GM21717 (cell line): ENCODE measurements at regions not wholly inside any gene's neighbourhood (a gene's known extent, or its start where the extent isn't known, plus 50 kb on each side); places are given as distances from the start of the nearest gene placed in this dataset.

Experiments
- ATAC-seq: cut with Tn5 transposase; IDR thresholded peaks from one replicate; pipeline ENCODE4 v1.9.1; 2021; ENCODE audit warnings: mild to moderate bottlenecking, moderate library complexity; ENCODE audit not compliant: unreplicated experiment

DNA sequence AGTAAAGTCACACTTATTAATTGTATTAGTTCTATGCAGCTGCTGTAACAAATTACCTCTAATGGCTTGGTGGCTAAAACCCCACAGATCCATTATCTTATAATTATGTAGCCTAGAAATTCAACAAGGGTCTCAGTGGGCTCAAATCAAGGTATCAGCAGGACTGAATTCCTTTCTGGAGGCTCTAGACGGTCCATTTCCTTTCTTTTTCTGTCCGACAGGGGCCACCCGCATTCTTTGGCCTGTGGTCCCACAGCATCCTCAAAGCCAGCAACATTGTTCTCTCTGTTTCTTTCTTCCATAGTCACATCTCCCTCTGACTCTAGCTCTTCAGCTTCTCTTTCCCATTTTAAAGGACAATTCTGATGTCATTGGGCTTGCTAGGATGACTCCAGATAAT, 276.3 kb upstream of the ZNF717 start:
- no peak for ATAC-seq

- ATAC-seq = no peak
These were observed 277.7 kb upstream of the ZNF717 start for GRCh38 chr3:76063019-76063418.

DNA sequence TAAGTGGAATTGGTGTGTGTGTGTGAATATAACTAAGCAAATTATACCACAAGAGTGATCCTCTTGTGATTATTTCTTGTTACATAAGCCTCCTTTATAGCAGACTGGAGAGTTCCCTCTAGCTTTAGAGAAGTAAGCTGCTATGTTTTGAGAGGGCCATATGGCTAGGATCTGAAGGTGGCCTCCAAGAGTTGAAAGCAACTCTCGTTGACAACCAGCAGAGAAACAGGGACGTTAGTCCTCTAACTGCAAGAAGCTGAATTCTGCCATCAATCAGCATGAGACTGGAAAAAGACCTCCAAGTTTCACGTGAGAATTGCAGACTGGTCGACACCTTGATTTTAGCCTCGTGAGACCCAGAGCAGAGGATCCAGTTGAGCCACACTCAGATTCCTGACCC, 278.5 kb upstream of the ZNF717 start:
- ATAC-seq = no peak

DNA sequence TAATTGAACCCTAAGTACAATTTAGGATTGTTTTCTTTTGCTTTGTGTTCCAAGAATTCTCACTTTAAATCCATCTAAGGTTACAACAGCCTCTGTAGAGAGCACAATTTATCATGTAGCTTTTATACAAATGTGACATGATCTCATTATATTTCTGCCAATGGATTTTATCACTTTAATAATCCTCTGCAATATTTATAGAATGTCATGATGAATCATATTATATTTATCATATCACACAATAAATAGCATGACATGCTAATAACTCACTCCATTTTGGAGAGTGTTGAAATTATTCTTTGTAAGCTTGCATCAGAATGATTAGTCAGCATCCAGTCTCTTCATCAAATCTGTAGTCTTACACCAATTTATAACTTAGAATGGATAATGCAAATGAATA, 280.6 kb upstream of the ZNF717 start:
- ATAC-seq = no peak

DNA sequence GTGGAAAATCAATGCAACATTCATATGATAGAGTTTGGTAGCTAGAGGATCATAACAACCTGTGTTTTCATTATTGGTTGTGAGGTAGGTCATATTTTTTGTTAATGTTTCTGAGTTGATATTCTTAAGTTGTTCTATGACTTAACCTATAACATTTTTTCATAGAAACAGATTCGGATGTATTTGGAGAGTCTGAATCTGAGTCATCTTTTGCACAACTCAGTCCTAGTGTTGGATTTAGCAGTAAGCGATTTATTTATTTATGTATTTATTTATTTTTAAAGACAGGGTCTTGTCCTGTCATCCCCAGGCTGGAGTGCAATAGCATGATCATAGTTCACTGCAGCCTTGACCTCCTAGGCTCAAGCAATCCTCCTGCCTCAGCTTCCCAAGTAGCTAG, 292.8 kb upstream of the ZNF717 start:
- ATAC-seq = no peak

DNA sequence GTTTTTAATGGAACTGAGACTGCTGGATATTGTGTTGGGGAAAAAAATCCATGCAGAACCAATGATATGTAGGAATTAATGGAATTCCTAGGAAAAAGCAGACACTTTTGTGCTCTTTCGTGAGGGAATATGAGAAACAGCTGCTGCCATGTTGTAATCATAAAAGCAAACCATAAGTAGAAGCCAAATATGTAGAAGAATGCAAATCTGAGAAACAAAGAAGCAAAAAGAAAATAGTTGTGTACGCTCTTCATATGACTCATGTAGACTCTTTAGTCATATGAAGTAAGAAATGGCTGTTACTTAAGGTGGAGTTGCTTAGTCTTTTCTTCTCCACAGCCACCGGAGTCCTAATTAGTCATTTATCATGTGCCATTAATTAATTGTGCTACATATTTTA, 298.6 kb upstream of the ZNF717 start:
- no peak for ATAC-seq

DNA sequence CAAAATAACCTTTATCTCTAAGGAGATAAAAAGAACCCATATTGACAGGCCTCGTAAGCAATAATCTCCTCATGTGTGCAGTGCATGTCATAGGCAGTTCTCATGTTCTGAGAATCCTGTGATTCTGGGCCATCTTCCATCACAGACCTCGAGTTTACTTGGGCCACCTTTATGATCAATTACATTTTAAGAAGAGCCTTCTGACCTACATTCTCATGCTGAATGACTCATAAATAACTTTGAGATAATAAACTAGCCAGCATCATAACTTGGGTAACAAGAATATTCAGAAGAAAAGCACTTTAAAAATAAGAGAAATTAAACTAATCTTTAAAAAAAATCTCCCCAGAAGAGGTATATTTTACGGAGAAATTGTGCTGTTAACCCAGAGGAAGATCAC, 310.7 kb upstream of the ZNF717 start:
- ATAC-seq = no peak

GRCh38 chr3:76096836-76097588, 311.7 kb upstream of the ZNF717 start:
- ATAC-seq = no peak

- no peak for ATAC-seq
These were observed 312.2 kb upstream of the ZNF717 start for GRCh38 chr3:76097589-76097969.

DNA sequence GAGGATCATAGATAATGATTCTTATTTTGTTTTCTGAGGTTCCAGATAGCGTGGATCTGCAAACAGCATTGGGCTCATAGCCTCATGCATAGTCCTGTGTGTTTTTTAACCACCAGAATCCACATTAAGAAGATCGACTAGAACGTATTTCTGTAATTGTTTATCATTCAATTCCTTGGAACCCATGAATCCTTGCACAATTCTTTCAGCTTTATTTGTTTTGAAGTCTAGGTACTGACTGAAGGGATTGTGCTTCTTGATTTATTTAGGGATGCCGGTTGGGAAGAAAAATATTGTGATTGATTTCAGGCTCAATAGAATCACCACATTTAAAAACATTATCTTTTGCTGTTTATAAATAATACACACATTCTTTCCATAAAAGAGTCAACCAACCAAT, 314.6 kb upstream of the ZNF717 start:
- no peak for ATAC-seq

GRCh38 chr3:76107935-76108570, 322.7 kb upstream of the ZNF717 start:
- no peak for ATAC-seq

- ATAC-seq = no peak
These were observed 326.5 kb upstream of the ZNF717 start for GRCh38 chr3:76111808-76112207.

GRCh38 chr3:76122007-76122406, 336.7 kb upstream of the ZNF717 start:
- no peak for ATAC-seq

DNA sequence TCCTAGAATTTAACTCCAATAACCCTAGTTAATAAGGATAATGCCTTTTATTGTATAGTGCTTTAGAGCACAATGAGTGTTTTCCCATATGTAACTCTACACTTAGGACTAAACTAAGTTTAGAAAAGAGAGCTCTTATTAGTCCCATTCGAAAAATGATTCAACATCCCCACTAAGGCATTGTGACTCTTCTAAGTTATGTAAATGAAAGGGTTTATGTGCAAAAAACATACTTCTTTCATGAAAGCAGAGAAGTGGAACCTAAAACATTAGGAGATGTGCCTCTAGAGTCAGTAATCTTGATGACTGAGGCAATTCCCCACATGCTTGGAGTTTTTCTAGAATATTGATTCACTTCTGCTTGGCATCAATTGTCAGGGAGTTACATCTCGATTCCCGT, 344.1 kb upstream of the ZNF717 start:
- no peak for ATAC-seq

DNA sequence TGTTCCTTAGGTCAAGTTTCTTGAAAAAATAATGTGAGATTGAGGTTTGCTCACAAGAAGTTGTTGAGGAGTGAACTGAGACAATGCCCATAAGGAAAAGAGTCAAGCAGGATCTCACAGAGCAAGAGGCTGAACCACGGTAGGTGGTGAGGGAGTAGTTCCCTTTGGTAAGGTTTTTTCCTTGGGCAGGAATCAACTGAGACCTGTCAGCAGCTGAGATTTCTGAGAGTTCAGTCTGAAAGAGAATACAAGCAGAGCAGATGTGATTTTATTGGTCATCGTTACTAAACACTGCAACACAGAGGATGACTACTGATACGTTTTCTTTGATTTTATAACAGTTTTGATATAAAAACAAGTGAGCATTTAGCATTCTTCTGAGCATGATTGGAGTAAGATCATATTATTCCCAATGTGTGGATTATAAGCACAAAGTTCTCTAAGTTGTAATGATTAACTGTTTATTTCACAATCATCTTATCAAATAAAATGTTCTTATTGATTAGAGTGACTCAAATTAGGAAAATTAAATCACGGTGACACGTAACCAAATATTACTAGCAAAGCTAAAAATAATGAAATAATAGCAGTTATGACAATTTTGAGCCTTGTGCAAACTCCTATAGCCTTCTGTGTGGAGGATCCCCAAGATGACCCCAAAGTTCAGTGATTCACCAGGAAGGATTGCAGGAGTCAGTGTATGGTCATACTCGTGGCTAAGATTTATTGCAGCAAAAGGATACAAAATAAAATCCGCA, 346.2 kb upstream of the ZNF717 start:
- no peak for ATAC-seq

GRCh38 chr3:76132154-76132470, 346.8 kb upstream of the ZNF717 start:
- ATAC-seq = no peak

DNA sequence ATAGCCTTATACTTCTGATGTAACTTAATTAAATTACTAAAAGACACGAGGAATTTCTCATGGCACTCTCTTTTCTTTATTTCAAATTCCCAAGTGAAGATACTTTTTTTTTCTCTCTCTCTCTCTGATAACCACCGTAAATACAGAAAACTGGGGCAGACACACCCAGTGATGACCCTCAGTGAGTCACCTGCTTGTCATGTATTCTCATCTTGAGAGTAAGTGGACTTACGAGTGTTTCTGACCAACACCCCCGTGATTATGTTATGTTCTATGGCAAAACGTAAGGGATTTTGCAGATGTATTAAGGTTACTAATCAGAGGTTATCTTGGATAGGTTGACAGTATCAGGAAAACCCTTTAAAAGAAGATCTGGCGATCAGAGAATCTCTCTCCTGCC, 348.8 kb upstream of the ZNF717 start:
- no peak for ATAC-seq

- ATAC-seq = no peak
These were observed 353.6 kb upstream of the ZNF717 start for GRCh38 chr3:76138921-76139320.

DNA sequence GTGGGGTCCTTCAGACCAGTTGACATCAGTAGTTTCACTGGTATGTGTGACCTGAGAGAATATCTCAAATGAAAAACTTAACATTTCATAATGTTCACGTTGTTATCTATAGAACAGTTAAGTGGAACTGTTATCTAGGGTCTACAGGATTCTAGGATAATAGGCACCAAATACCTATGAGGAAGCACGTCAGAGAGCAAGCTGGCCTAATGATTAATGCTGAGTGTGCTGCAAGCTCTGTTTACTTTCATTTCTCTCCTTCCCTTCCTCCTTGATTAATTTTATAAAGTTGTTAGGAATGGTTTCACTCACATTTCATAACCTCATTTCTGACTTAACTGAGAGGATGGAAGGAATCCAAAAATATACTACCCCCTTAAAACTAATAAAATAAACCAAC, 362.5 kb upstream of the ZNF717 start:
- no peak for ATAC-seq

- ATAC-seq = no peak
These were observed 366.7 kb upstream of the ZNF717 start for GRCh38 chr3:76152028-76152427.

DNA sequence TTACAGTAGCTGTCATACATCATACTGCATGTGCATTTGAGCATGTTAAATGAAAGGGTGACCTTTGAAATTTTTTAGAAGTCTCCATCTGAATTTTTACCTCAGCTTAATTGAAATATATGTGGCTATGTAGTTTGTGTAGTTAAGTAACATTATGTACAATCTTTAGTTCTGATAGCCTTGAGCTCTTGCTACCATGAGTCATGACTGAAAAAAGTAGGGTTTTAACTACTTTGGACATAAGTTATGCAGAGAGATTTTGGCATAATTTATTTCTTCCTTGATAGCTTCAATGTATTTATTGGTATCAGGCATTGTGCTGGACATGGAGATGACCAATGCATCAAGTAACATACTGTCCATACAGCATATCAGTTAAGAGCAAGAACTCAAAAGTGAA, 376.5 kb upstream of the ZNF717 start:
- ATAC-seq = no peak

GRCh38 chr3:76171647-76172046, 386.3 kb upstream of the ZNF717 start:
- no peak for ATAC-seq
